A673 (cell line): ENCODE measurements at regions not wholly inside any gene's neighbourhood (a gene's known extent, or its start where the extent isn't known, plus 50 kb on each side); places are given as distances from the start of the nearest gene placed in this dataset.

Source experiments
- BruUV-seq: library from RNA; stranded (reverse); fragments of 400-500 nt; replicated peaks from 2 replicates; lab custom pipeline; 2021; lab: Mats Ljungman, UMichigan
- CTCF ChIA-PET: fragments of 300-600 bp; sonication (Branson Sonifier 250); formaldehyde crosslinking; loops from one replicate; lab custom pipeline; 2022; ENCODE audit warnings: antibody characterized with exemption; lab: Charles Lee
- POLR2A ChIA-PET: fragments of 300-600 bp; sonication (Branson Sonifier 250); formaldehyde crosslinking; loops from one replicate; lab custom pipeline; 2022; ENCODE audit warnings: antibody characterized with exemption; ENCODE audit not compliant: low non-redundant PET; lab: Charles Lee
- DNase-seq: peaks from one replicate; pipeline ENCODE4 v3.0.0-alpha.2; 2015; ENCODE audit warnings: low spot score
- H3K27ac ChIP-seq: fragments of 200-600 bp; sonication (generic); 2 replicates; pipeline ENCODE4 v1.5.1; 2016; ENCODE audit warnings: mixed run types, low read depth, mild to moderate bottlenecking, mixed read lengths, antibody characterized with exemption, low read length; ENCODE audit not compliant: poor library complexity, severe bottlenecking
- H3K27me3 ChIP-seq: fragments of 200-600 bp; sonication (generic); replicated peaks from 2 replicates; pipeline ENCODE4 v1.6.1; 2017; ENCODE audit warnings: mixed run types, low read depth, mild to moderate bottlenecking, mixed read lengths, antibody characterized with exemption, low read length; ENCODE audit not compliant: insufficient read depth, poor library complexity
- H3K36me3 ChIP-seq: fragments of 200-600 bp; sonication (generic); 2 replicates; pipeline ENCODE4 v1.6.1; 2016; ENCODE audit warnings: mixed run types, mild to moderate bottlenecking, mixed read lengths, antibody characterized with exemption, low read length; ENCODE audit not compliant: insufficient read depth, poor library complexity, severe bottlenecking
- H3K4me1 ChIP-seq: fragments of 200-600 bp; sonication (generic); 2 replicates; pipeline ENCODE4 v1.6.1; 2017; ENCODE audit warnings: mixed run types, mild to moderate bottlenecking, mixed read lengths, antibody characterized with exemption, low read length; ENCODE audit not compliant: insufficient read depth, poor library complexity, severe bottlenecking
- H3K4me3 ChIP-seq: fragments of 200-600 bp; sonication (generic); 2 replicates; pipeline ENCODE4 v1.5.1; 2016; ENCODE audit warnings: low read depth, mixed run types, mild to moderate bottlenecking, mixed read lengths, low read length; ENCODE audit not compliant: poor library complexity, severe bottlenecking
- H3K9me3 ChIP-seq: fragments of 200-600 bp; sonication (generic); 2 replicates; pipeline ENCODE4 v1.6.1; 2016; ENCODE audit warnings: mixed run types, low read depth, mild to moderate bottlenecking, mixed read lengths, antibody characterized with exemption, low read length; ENCODE audit not compliant: poor library complexity, severe bottlenecking
- CTCF ChIP-seq: fragments of 300-800, 200-600 bp; sonication (generic); conservative IDR thresholded peaks from 2 replicates; pipeline ENCODE4 v1.5.1; 2017; ENCODE audit warnings: low read depth, mild to moderate bottlenecking, antibody characterized with exemption, low read length, moderate library complexity, mixed read lengths
- EZH2 ChIP-seq: fragments of 200-600 bp; sonication (generic); IDR thresholded peaks from 2 replicates; pipeline ENCODE4 v1.6.1; 2017; ENCODE audit warnings: borderline replicate concordance, low read depth, mild to moderate bottlenecking, mixed read lengths, antibody characterized with exemption, low read length; ENCODE audit not compliant: poor library complexity, severe bottlenecking
- intact Hi-C: fragments of 100-400 bp; cut with micrococcal nuclease; formaldehyde crosslinking; loops from one replicate; pipeline ENCODE4 v1.10.0; 2022; ENCODE audit not compliant: unreplicated experiment

- Histone ChIP-seq H3K27me3 (no peaks in the 10 kb centered on the region), H3K9me3 (no peaks in the 10 kb centered on the region), H3K4me1 (peaks cover 4% of the 10 kb centered on the region), H3K4me3 (no peak overlapping the region), H3K36me3 (no peaks in the 10 kb centered on the region), H3K27ac (no peak overlapping the region)
- ChIA-PET POLR2A (no interaction called here), CTCF (no interaction called here)
- intact Hi-C loops = no loop called here
- no TSS peak for BruUV-seq
- peak; percentile 29 for DNase-seq
- TF ChIP-seq CTCF (no peak), EZH2 (no peak)
These were observed 97.1 kb upstream of the PTPN1 start for GRCh38 chr20:50413088-50413500.

GRCh38 chr20:50415021-50415515 lies 95.1 kb upstream of the PTPN1 start:
- Histone ChIP-seq H3K9me3 (no peaks in the 10 kb centered on the region), H3K4me1 (peaks cover 4% of the 10 kb centered on the region), H3K36me3 (no peaks in the 10 kb centered on the region), H3K27me3 (no peaks in the 10 kb centered on the region), H3K4me3 (no peak overlapping the region), H3K27ac (no peak overlapping the region)
- POLR2A ChIA-PET = no interaction called here
- CTCF ChIA-PET = interaction anchor here (0.5 kb wide), 1 partner anchor 41 kb away, joined by 3 read pairs; no protein-coding TSS in a partner anchor
- no peak for DNase-seq
- intact Hi-C loops = no loop called here
- no peak for TF ChIP-seq EZH2
- TF ChIP-seq CTCF = no peak
- no TSS peak for BruUV-seq

- intact Hi-C loops = no loop called here
- Histone ChIP-seq H3K27me3 (no peaks in the 10 kb centered on the region), H3K36me3 (no peaks in the 10 kb centered on the region), H3K4me3 (no peak overlapping the region), H3K4me1 (peaks cover 4% of the 10 kb centered on the region), H3K27ac (no peak overlapping the region), H3K9me3 (no peaks in the 10 kb centered on the region)
- CTCF ChIA-PET = no interaction called here
- BruUV-seq = no TSS peak
- TF ChIP-seq EZH2 (no peak), CTCF (no peak)
- no peak for DNase-seq
- POLR2A ChIA-PET = no interaction called here
These were observed 94.5 kb upstream of the PTPN1 start for GRCh38 chr20:50415516-50416268.
